ENCODE measurements at regions not wholly inside any gene's neighbourhood (a gene's known extent, or its start where the extent isn't known, plus 50 kb on each side); places are given as distances from the start of the nearest gene placed in this dataset.

GRCh38 chr4:151882072-151882803, 121.4 kb upstream of the GATB start (continued):
- peak; percentile 73 for TF ChIP-seq FOXM1 (IDR thresholded peaks at IDR 0.05; ENCODE audit: low read depth, low read length)

GRCh38 chr4:151879705-151880445, 119.1 kb upstream of the GATB start:
- H3K9ac ChIP-seq (ENCODE audit: control insufficient read depth, insufficient read depth, low read length): no peak overlapping the region
- BruUV-seq (replicated peaks): no TSS peak
- H3K36me3 ChIP-seq (ENCODE audit: control insufficient read depth in 2 of 2, insufficient read depth in 2 of 2, low read length in 1 of 2): no peaks in the 10 kb centered on the region
- no peaks in the 10 kb centered on the region for H3K79me2 ChIP-seq (ENCODE audit: control insufficient read depth, insufficient read depth, low read length)
- intact Hi-C loops (cut with micrococcal nuclease; ENCODE audit: unreplicated experiment): no loop called here
- ChIA-PET POLR2A (interaction anchor here (0.6 kb wide), 1 partner anchor 194 kb away, joined by 4 read pairs; no protein-coding TSS in a partner anchor), SMC1A (ENCODE audit: uncharacterized antibody, unreplicated experiment) (interaction anchor here (0.6 to 2.0 kb wide), 4 partner anchors 8 to 597 kb away, joined by 3 to 9 read pairs (median 6); no protein-coding TSS in a partner anchor), RAD21 (ENCODE audit: unreplicated experiment) (interaction anchor here (1.6 kb wide), 1 partner anchor 8 kb away, joined by 8 read pairs; no protein-coding TSS in a partner anchor), CTCF (no interaction called here)
- H3K27ac ChIP-seq (ENCODE audit: control insufficient read depth, insufficient read depth): no peak overlapping the region
- in situ Hi-C loops (cut with MboI): no loop called here
- H3K4me3 ChIP-seq: no peak overlapping the region
- no peak for ATAC-seq
- DNase-seq (ENCODE audit: low read depth, low spot score): no peak
- WGBS (ENCODE audit: insufficient coverage, insufficient replicate concordance, low lambda C conversion rate, missing lambda C conversion rate): 91% methylated on average over 11 of the region's 11 CpGs
- no peaks in the 10 kb centered on the region for H4K20me1 ChIP-seq (ENCODE audit: control insufficient read depth, insufficient read depth)
- H3K4me1 ChIP-seq (ENCODE audit: control insufficient read depth, insufficient read depth, low read length): peaks cover 29% of the 10 kb centered on the region
- TF ChIP-seq JUND (IDR thresholded peaks at IDR 0.05; ENCODE audit: low read depth, low read length) (no peak), ZNF384 (IDR thresholded peaks at IDR 0.05; ENCODE audit: borderline replicate concordance, low read depth, low read length) (no peak)
- no peaks in the 10 kb centered on the region for H3K27me3 ChIP-seq (replicated peaks in 1 of 2; ENCODE audit: control insufficient read depth in 2 of 2, insufficient read depth in 2 of 2, low read length in 1 of 2)
- H3K4me2 ChIP-seq (ENCODE audit: control insufficient read depth, insufficient read depth): no peak overlapping the region
- H3K9me3 ChIP-seq (replicated peaks; ENCODE audit: control insufficient read depth, insufficient read depth, low read length): no peaks in the 10 kb centered on the region
- no peak overlapping the region for H2AFZ ChIP-seq (ENCODE audit: control insufficient read depth, low read depth, low read length)
- no peak for FAIRE-seq

All from GM12878 (cell line).